WTC11 (cell line): ENCODE measurements at regions not wholly inside any gene's neighbourhood (a gene's known extent, or its start where the extent isn't known, plus 50 kb on each side); places are given as distances from the start of the nearest gene placed in this dataset.

ENCODE experiments used
- ATAC-seq: fragments of 200-7000 bp; cut with Tn5 transposase; 2 replicates; pipeline ENCODE4 v1.10.0; 2021; ENCODE audit warnings: mild to moderate bottlenecking, moderate library complexity
- CTCF ChIA-PET: fragments of 300-600 bp; sonication (Branson Sonifier 250); formaldehyde crosslinking; loops from one replicate; lab custom pipeline; 2021; ENCODE audit warnings: antibody characterized with exemption; lab: Charles Lee
- POLR2A ChIA-PET: fragments of 350-600 bp; sonication (Branson Sonifier 250); formaldehyde crosslinking; loops from one replicate; lab custom pipeline; 2021; ENCODE audit warnings: antibody characterized with exemption; lab: Charles Lee
- DNase-seq: peaks from one replicate; pipeline ENCODE4 v3.0.0; 2021; ENCODE audit warnings: low spot score
- H3K27ac Mint-ChIP-seq: 2 replicates; pipeline ENCODE4 v1.8.0; 2021; ENCODE audit warnings: mixed read lengths
- H3K27me3 Mint-ChIP-seq: 2 replicates; pipeline ENCODE4 v1.8.0; 2021; ENCODE audit warnings: low read depth, mild to moderate bottlenecking, moderate library complexity, mixed read lengths
- H3K36me3 Mint-ChIP-seq: 2 replicates; pipeline ENCODE4 v1.8.0; 2021; ENCODE audit warnings: mixed read lengths
- H3K4me1 Mint-ChIP-seq: 2 replicates; pipeline ENCODE4 v1.8.0; 2022; ENCODE audit warnings: mixed read lengths
- H3K4me3 Mint-ChIP-seq: 2 replicates; pipeline ENCODE4 v1.8.0; 2021; ENCODE audit warnings: mild to moderate bottlenecking, moderate library complexity, mixed read lengths
- H3K9me3 Mint-ChIP-seq: 2 replicates; pipeline ENCODE4 v1.8.0; 2021; ENCODE audit warnings: mixed read lengths
- CREM ChIP-seq: sonication (generic); formaldehyde crosslinking; IDR thresholded peaks from 2 replicates; pipeline ENCODE4 v1.8.1; 2022; ENCODE audit warnings: mild to moderate bottlenecking, missing genetic modification reagents, moderate library complexity
- ETV6 ChIP-seq: sonication (generic); formaldehyde crosslinking; IDR thresholded peaks from 2 replicates; pipeline ENCODE4 v1.8.1; 2022; ENCODE audit warnings: mild to moderate bottlenecking, missing genetic modification reagents
- FOXJ3 ChIP-seq: sonication (generic); formaldehyde crosslinking; IDR thresholded peaks from 2 replicates; pipeline ENCODE4 v1.9.0; 2021; ENCODE audit warnings: missing genetic modification reagents, mild to moderate bottlenecking, borderline replicate concordance
- FOXK1 ChIP-seq: sonication (generic); formaldehyde crosslinking; IDR thresholded peaks from 2 replicates; pipeline ENCODE4 v1.8.0; 2022; ENCODE audit warnings: mild to moderate bottlenecking, moderate library complexity, missing genetic modification reagents
- IRF1 ChIP-seq: sonication (generic); formaldehyde crosslinking; IDR thresholded peaks from 2 replicates; pipeline ENCODE4 v1.8.0; 2023; ENCODE audit warnings: missing genetic modification reagents
- MXD4 ChIP-seq: fragments of 250-450 bp; sonication (Bioruptor Pico); IDR thresholded peaks from 2 replicates; pipeline ENCODE4 v1.8.0; 2021; ENCODE audit warnings: mild to moderate bottlenecking, moderate library complexity, borderline replicate concordance
- OVOL2 ChIP-seq: fragments of 250-450 bp; sonication (Bioruptor Pico); IDR thresholded peaks from 2 replicates; pipeline ENCODE4 v1.9.0; 2021; ENCODE audit warnings: mild to moderate bottlenecking, borderline replicate concordance
- SOX15 ChIP-seq: fragments of 250-450 bp; sonication (Bioruptor Pico); IDR thresholded peaks from 2 replicates; pipeline ENCODE4 v1.9.0; 2021; ENCODE audit warnings: mild to moderate bottlenecking
- SP1 ChIP-seq: sonication (generic); formaldehyde crosslinking; conservative IDR thresholded peaks from 2 replicates; pipeline ENCODE4 v1.8.1; 2022; ENCODE audit warnings: missing genetic modification reagents
- STAT6 ChIP-seq: sonication (generic); formaldehyde crosslinking; conservative IDR thresholded peaks from 2 replicates; pipeline ENCODE4 v1.8.1; 2023; ENCODE audit warnings: mild to moderate bottlenecking, low read depth, missing genetic modification reagents, moderate library complexity
- TCF7 ChIP-seq: sonication (generic); formaldehyde crosslinking; IDR thresholded peaks from 2 replicates; pipeline ENCODE4 v1.8.0; 2022; ENCODE audit warnings: mild to moderate bottlenecking, low read depth, missing genetic modification reagents, moderate library complexity
- USF1 ChIP-seq: sonication (generic); formaldehyde crosslinking; IDR thresholded peaks from 2 replicates; pipeline ENCODE4 v1.8.0; 2022; ENCODE audit warnings: mild to moderate bottlenecking, missing genetic modification reagents
- ZNF138 ChIP-seq: sonication (generic); formaldehyde crosslinking; conservative IDR thresholded peaks from 2 replicates; pipeline ENCODE4 v1.8.1; 2022; ENCODE audit warnings: mild to moderate bottlenecking, moderate library complexity, missing genetic modification reagents
- ZNF317 ChIP-seq: sonication (generic); formaldehyde crosslinking; IDR thresholded peaks from 2 replicates; pipeline ENCODE4 v1.8.1; 2023; ENCODE audit warnings: low read depth, mild to moderate bottlenecking, moderate library complexity, missing genetic modification reagents, borderline replicate concordance
- ZNF396 ChIP-seq: fragments of 250-450 bp; sonication (Bioruptor Pico); IDR thresholded peaks from 2 replicates; pipeline ENCODE4 v1.8.0; 2021; ENCODE audit warnings: mild to moderate bottlenecking, moderate library complexity, borderline replicate concordance
- ZNF423 ChIP-seq: fragments of 250-450 bp; sonication (Bioruptor Pico); IDR thresholded peaks from 2 replicates; pipeline ENCODE4 v2.1.2; 2022; ENCODE audit warnings: mild to moderate bottlenecking, moderate library complexity
- TF ChIP-seq, protein P1 (sequence below): sonication (generic); formaldehyde crosslinking; IDR thresholded peaks from 2 replicates; pipeline ENCODE4 v1.8.1; 2022; ENCODE audit warnings: mild to moderate bottlenecking, missing genetic modification reagents, moderate library complexity, borderline replicate concordance
- TF ChIP-seq, protein P2 (sequence below): fragments of 250-450 bp; sonication (Bioruptor Pico); conservative IDR thresholded peaks from 2 replicates; pipeline ENCODE4 v1.9.0; 2021; ENCODE audit warnings: mild to moderate bottlenecking
- TF ChIP-seq, protein P3 (sequence below): sonication (generic); formaldehyde crosslinking; IDR thresholded peaks from 2 replicates; pipeline ENCODE4 v1.8.0; 2022; ENCODE audit warnings: mild to moderate bottlenecking, missing genetic modification reagents
- TF ChIP-seq, protein P4 (sequence below): fragments of 250-450 bp; sonication (Bioruptor Pico); IDR thresholded peaks from 2 replicates; pipeline ENCODE4 v1.9.0; 2021; ENCODE audit warnings: mild to moderate bottlenecking
- TF ChIP-seq, protein P5 (sequence below): sonication (generic); formaldehyde crosslinking; IDR thresholded peaks from 2 replicates; pipeline ENCODE4 v1.8.0; 2023; ENCODE audit warnings: mild to moderate bottlenecking, missing genetic modification reagents

DNA sequence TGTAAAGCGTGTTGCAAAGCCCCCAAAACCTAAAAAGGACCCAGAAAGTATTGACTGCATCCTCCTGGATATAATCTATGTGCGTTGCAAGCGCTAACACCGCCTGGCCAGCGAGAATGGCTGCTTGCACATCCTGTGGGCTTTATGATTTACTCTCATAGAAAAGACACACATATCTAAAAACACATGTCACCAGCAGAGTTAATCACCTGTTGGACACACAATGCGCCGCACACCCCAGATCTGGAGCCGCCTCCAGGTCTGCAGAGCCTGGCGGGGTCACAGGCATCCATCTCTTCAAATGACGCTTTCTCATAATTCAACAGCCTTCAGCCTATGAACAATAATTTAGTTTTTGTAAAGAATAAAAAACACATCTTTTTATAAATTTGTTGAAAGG lies 186.5 kb downstream of the RTP5 start:
- Mint-ChIP-seq H3K9me3 (peaks cover 21% of the 10 kb centered on the region), H3K27me3 (peaks cover 99% of the 10 kb centered on the region), H3K36me3 (peaks cover 17% of the 10 kb centered on the region), H3K4me3 (no peak overlapping the region), H3K27ac (no peak overlapping the region), H3K4me1 (peaks cover 5% of the 10 kb centered on the region; the same call in 1 of the 2 replicates)
- DNase-seq (no peak), ATAC-seq (no peak)
- ChIA-PET CTCF (no interaction called here), POLR2A (no interaction called here)
- no peak for TF ChIP-seq ZNF423 (CRISPR knock-in tag)
- TF ChIP-seq SP1 (CRISPR knock-in tag): no peak
- TF ChIP-seq ETV6 (CRISPR knock-in tag): no peak
- no peak for TF ChIP-seq STAT6 (CRISPR knock-in tag)
- TF ChIP-seq USF1 (CRISPR knock-in tag): no peak
- no peak for TF ChIP-seq OVOL2 (CRISPR knock-in tag)
- TF ChIP-seq, protein P1, sequence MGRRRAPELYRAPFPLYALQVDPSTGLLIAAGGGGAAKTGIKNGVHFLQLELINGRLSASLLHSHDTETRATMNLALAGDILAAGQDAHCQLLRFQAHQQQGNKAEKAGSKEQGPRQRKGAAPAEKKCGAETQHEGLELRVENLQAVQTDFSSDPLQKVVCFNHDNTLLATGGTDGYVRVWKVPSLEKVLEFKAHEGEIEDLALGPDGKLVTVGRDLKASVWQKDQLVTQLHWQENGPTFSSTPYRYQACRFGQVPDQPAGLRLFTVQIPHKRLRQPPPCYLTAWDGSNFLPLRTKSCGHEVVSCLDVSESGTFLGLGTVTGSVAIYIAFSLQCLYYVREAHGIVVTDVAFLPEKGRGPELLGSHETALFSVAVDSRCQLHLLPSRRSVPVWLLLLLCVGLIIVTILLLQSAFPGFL: no peak
- no peak for TF ChIP-seq SOX15 (CRISPR knock-in tag)
- TF ChIP-seq CREM: no peak
- TF ChIP-seq, protein P2, sequence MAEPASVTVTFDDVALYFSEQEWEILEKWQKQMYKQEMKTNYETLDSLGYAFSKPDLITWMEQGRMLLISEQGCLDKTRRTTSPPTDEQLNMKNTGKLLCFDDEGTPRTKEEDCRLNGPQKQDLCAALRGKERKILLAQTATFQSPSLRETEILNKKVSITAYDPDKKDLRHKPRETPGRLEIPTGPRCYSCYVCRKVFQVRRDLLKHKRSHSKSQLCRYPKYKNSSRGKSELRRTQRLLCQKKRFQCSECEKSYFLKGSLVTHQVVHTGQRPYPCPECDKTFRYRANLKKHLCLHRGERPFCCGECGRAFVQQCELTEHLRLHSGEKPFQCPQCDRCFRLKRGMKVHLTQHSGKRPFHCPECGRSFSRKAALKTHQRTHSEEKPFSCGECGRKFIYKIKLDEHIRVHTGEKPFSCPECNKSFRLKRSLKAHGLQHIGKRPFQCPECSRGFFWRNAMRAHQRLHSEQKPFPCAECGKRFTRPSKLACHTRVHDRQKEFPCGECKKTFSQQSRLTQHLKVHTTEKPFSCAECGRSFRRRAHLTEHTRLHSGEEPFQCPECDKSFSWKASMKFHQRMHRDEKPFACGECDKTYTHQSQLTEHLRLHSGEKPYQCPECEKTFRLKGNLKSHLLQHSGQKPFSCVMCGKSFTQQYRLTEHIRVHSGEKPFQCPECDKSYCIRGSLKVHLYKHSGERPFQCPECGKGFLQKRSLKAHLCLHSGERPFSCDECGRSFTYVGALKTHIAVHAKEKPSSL (CRISPR knock-in tag): no peak
- TF ChIP-seq IRF1 (CRISPR knock-in tag): no peak
- TF ChIP-seq, all 79 proteins: peak for 0

GRCh38 chr2:242056785-242057184 lies 187.3 kb downstream of the RTP5 start:
- Mint-ChIP-seq H3K27ac (no peak overlapping the region), H3K4me3 (no peak overlapping the region), H3K4me1 (peaks cover 5% of the 10 kb centered on the region; the same call in 1 of the 2 replicates), H3K36me3 (peaks cover 24% of the 10 kb centered on the region), H3K27me3 (peaks cover 98% of the 10 kb centered on the region), H3K9me3 (peaks cover 29% of the 10 kb centered on the region)
- ChIA-PET CTCF (no interaction called here), POLR2A (no interaction called here)
- ATAC-seq (no peak), DNase-seq (no peak)
- TF ChIP-seq, protein P3, sequence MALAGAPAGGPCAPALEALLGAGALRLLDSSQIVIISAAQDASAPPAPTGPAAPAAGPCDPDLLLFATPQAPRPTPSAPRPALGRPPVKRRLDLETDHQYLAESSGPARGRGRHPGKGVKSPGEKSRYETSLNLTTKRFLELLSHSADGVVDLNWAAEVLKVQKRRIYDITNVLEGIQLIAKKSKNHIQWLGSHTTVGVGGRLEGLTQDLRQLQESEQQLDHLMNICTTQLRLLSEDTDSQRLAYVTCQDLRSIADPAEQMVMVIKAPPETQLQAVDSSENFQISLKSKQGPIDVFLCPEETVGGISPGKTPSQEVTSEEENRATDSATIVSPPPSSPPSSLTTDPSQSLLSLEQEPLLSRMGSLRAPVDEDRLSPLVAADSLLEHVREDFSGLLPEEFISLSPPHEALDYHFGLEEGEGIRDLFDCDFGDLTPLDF (CRISPR knock-in tag): no peak
- no peak for TF ChIP-seq TCF7 (CRISPR knock-in tag)
- TF ChIP-seq ZNF138 (CRISPR knock-in tag): no peak
- no peak for TF ChIP-seq ZNF317 (CRISPR knock-in tag)
- no peak for TF ChIP-seq ZNF396 (CRISPR knock-in tag)
- TF ChIP-seq USF1 (CRISPR knock-in tag): no peak
- TF ChIP-seq FOXJ3: no peak
- TF ChIP-seq, protein P4, sequence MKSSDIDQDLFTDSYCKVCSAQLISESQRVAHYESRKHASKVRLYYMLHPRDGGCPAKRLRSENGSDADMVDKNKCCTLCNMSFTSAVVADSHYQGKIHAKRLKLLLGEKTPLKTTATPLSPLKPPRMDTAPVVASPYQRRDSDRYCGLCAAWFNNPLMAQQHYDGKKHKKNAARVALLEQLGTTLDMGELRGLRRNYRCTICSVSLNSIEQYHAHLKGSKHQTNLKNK (CRISPR knock-in tag): no peak
- TF ChIP-seq MXD4: no peak
- no peak for TF ChIP-seq SP1 (CRISPR knock-in tag)
- no peak for TF ChIP-seq FOXK1 (CRISPR knock-in tag)
- TF ChIP-seq, protein P5, sequence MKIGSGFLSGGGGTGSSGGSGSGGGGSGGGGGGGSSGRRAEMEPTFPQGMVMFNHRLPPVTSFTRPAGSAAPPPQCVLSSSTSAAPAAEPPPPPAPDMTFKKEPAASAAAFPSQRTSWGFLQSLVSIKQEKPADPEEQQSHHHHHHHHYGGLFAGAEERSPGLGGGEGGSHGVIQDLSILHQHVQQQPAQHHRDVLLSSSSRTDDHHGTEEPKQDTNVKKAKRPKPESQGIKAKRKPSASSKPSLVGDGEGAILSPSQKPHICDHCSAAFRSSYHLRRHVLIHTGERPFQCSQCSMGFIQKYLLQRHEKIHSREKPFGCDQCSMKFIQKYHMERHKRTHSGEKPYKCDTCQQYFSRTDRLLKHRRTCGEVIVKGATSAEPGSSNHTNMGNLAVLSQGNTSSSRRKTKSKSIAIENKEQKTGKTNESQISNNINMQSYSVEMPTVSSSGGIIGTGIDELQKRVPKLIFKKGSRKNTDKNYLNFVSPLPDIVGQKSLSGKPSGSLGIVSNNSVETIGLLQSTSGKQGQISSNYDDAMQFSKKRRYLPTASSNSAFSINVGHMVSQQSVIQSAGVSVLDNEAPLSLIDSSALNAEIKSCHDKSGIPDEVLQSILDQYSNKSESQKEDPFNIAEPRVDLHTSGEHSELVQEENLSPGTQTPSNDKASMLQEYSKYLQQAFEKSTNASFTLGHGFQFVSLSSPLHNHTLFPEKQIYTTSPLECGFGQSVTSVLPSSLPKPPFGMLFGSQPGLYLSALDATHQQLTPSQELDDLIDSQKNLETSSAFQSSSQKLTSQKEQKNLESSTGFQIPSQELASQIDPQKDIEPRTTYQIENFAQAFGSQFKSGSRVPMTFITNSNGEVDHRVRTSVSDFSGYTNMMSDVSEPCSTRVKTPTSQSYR (CRISPR knock-in tag): no peak
